ENCODE measurements at regions not wholly inside any gene's neighbourhood (a gene's known extent, or its start where the extent isn't known, plus 50 kb on each side); places are given as distances from the start of the nearest gene placed in this dataset.

GRCh38 chr9:78786794-78787193 lies 489.9 kb downstream of the PSAT1 start:
- no peaks in the 10 kb centered on the region for H4K20me1 ChIP-seq (ENCODE audit: low read depth, low read length)
- no peak overlapping the region for H3K4me2 ChIP-seq (ENCODE audit: low read depth, low read length, poor library complexity, severe bottlenecking)
- H3K79me2 ChIP-seq (ENCODE audit: insufficient read depth, low read length) = no peaks in the 10 kb centered on the region
- H3K36me3 ChIP-seq (ENCODE audit: low read length) = no peaks in the 10 kb centered on the region
- no peak overlapping the region for H2AFZ ChIP-seq (ENCODE audit: low read depth, low read length, severe bottlenecking)
- no peak overlapping the region for H3K4me3 ChIP-seq (ENCODE audit: insufficient read depth, low read length, poor library complexity, severe bottlenecking)
- no peaks in the 10 kb centered on the region for H3K9me3 ChIP-seq (ENCODE audit: insufficient read depth, low read length)
- no peaks in the 10 kb centered on the region for H3K9me2 ChIP-seq (replicated peaks; ENCODE audit: insufficient read depth, low read length)
- H3K9ac ChIP-seq (ENCODE audit: low read length) = no peak overlapping the region
- H3K27ac ChIP-seq (ENCODE audit: low read depth, low read length) = no peak overlapping the region
- H3K27me3 ChIP-seq (ENCODE audit: low read length) = no peaks in the 10 kb centered on the region
- H3F3A ChIP-seq (ENCODE audit: insufficient read depth) = no peaks in the 10 kb centered on the region
- TF ChIP-seq CTCF (IDR thresholded peaks at IDR 0.05; ENCODE audit: insufficient read depth, low read length, poor library complexity, severe bottlenecking) (no peak), EZH2phosphoT487 (conservative IDR thresholded peaks at IDR 0.05; ENCODE audit: low read length) (no peak)

DNA sequence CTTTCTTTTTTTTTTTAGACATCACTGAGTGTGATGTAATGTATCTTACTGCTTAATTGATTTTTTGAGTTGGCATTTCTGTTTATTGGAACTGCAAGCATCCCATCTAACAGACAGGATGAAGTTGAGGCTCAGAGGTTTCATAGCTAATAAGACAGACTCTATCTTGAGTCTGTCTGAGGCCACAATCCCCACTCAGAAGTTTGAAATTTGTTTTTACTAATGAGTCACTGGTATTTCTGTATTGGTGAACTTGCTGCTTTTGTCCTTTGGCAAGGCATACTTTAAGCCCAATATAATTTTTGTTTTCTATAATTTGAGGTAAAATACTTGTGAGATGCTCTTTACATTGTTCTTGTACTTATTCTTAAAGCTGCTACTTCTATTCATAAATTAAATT lies 491.2 kb downstream of the PSAT1 start:
- H2AFZ ChIP-seq (ENCODE audit: low read depth, low read length, severe bottlenecking) = no peak overlapping the region
- no peaks in the 10 kb centered on the region for H3K79me2 ChIP-seq (ENCODE audit: insufficient read depth, low read length)
- H3K36me3 ChIP-seq (ENCODE audit: low read length) = no peaks in the 10 kb centered on the region
- H4K20me1 ChIP-seq (ENCODE audit: low read depth, low read length) = no peaks in the 10 kb centered on the region
- H3K9ac ChIP-seq (ENCODE audit: low read length) = no peak overlapping the region
- TF ChIP-seq CTCF (IDR thresholded peaks at IDR 0.05; ENCODE audit: insufficient read depth, low read length, poor library complexity, severe bottlenecking) (no peak), EZH2phosphoT487 (conservative IDR thresholded peaks at IDR 0.05; ENCODE audit: low read length) (no peak)
- no peaks in the 10 kb centered on the region for H3F3A ChIP-seq (ENCODE audit: insufficient read depth)
- H3K4me2 ChIP-seq (ENCODE audit: low read depth, low read length, poor library complexity, severe bottlenecking) = no peak overlapping the region
- no peak overlapping the region for H3K4me3 ChIP-seq (ENCODE audit: insufficient read depth, low read length, poor library complexity, severe bottlenecking)
- no peaks in the 10 kb centered on the region for H3K9me2 ChIP-seq (replicated peaks; ENCODE audit: insufficient read depth, low read length)
- H3K9me3 ChIP-seq (ENCODE audit: insufficient read depth, low read length) = no peaks in the 10 kb centered on the region
- H3K27ac ChIP-seq (ENCODE audit: low read depth, low read length) = no peak overlapping the region
- no peaks in the 10 kb centered on the region for H3K27me3 ChIP-seq (ENCODE audit: low read length)

DNA sequence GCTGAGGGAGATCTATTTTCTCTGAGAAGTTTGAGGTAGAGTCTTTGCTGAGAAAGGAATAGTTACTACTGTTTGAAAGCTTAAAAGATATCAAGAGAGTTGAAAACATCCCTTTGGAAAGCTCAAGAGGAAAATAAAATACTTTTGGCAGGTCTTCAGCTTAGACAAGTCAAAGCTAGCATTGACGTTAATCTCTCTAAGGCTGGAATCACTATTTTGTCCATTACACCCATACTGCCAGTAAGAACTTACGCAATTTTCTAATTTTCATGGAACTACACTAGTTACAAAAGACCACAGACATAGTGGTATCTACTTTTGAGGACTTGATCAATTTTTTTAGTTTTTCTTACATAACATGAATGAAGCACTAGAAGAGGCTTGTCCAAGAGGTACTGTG lies 494.9 kb downstream of the PSAT1 start:
- H4K20me1 ChIP-seq (ENCODE audit: low read depth, low read length) = no peaks in the 10 kb centered on the region
- no peaks in the 10 kb centered on the region for H3F3A ChIP-seq (ENCODE audit: insufficient read depth)
- no peak overlapping the region for H3K27ac ChIP-seq (ENCODE audit: low read depth, low read length)
- no peak overlapping the region for H3K4me3 ChIP-seq (ENCODE audit: insufficient read depth, low read length, poor library complexity, severe bottlenecking)
- no peak overlapping the region for H2AFZ ChIP-seq (ENCODE audit: low read depth, low read length, severe bottlenecking)
- H3K27me3 ChIP-seq (ENCODE audit: low read length) = no peaks in the 10 kb centered on the region
- TF ChIP-seq EZH2phosphoT487 (conservative IDR thresholded peaks at IDR 0.05; ENCODE audit: low read length) = no peak
- no peak for TF ChIP-seq CTCF (IDR thresholded peaks at IDR 0.05; ENCODE audit: insufficient read depth, low read length, poor library complexity, severe bottlenecking)
- no peaks in the 10 kb centered on the region for H3K79me2 ChIP-seq (ENCODE audit: insufficient read depth, low read length)
- H3K9me3 ChIP-seq (ENCODE audit: insufficient read depth, low read length) = no peaks in the 10 kb centered on the region
- no peaks in the 10 kb centered on the region for H3K36me3 ChIP-seq (ENCODE audit: low read length)
- no peak overlapping the region for H3K4me2 ChIP-seq (ENCODE audit: low read depth, low read length, poor library complexity, severe bottlenecking)
- H3K9ac ChIP-seq (ENCODE audit: low read length) = no peak overlapping the region
- no peaks in the 10 kb centered on the region for H3K9me2 ChIP-seq (replicated peaks; ENCODE audit: insufficient read depth, low read length)

DNA sequence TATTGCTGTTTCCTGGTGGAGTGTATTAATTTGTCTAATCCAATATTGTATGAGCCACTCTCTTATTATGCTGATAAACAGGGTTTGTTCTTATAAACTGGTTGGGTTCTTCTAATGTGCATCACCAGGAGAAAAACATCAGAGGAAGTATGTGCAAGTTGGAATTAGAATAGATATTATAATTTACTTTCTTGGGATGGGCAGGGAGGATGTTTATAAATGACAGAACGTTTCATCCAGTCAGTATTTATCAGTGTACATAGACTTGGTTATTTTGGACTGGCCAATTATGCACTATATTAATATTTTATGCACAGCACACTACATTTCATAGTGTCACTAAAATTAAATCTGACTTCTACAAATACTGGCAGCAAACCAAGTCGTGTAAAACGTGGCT lies 495.8 kb downstream of the PSAT1 start:
- Histone ChIP-seq H3K9me2 (replicated peaks; ENCODE audit: insufficient read depth, low read length) (no peaks in the 10 kb centered on the region), H3K4me2 (ENCODE audit: low read depth, low read length, poor library complexity, severe bottlenecking) (no peak overlapping the region), H3K36me3 (ENCODE audit: low read length) (no peaks in the 10 kb centered on the region), H3K4me3 (ENCODE audit: insufficient read depth, low read length, poor library complexity, severe bottlenecking) (no peak overlapping the region), H3K27me3 (ENCODE audit: low read length) (no peaks in the 10 kb centered on the region), H3K27ac (ENCODE audit: low read depth, low read length) (no peak overlapping the region), H3K79me2 (ENCODE audit: insufficient read depth, low read length) (no peaks in the 10 kb centered on the region), H3K9me3 (ENCODE audit: insufficient read depth, low read length) (no peaks in the 10 kb centered on the region), H3K9ac (ENCODE audit: low read length) (no peak overlapping the region), H4K20me1 (ENCODE audit: low read depth, low read length) (no peaks in the 10 kb centered on the region), H3F3A (ENCODE audit: insufficient read depth) (no peaks in the 10 kb centered on the region), H2AFZ (ENCODE audit: low read depth, low read length, severe bottlenecking) (no peak overlapping the region)
- no peak for TF ChIP-seq CTCF (IDR thresholded peaks at IDR 0.05; ENCODE audit: insufficient read depth, low read length, poor library complexity, severe bottlenecking)
- no peak for TF ChIP-seq EZH2phosphoT487 (conservative IDR thresholded peaks at IDR 0.05; ENCODE audit: low read length)
